Esophagus muscularis mucosa (tissue), 4 donors: ENCODE measurements at regions not wholly inside any gene's neighbourhood (a gene's known extent, or its start where the extent isn't known, plus 50 kb on each side); places are given as distances from the start of the nearest gene placed in this dataset.

Experiments
- DNase-seq: peaks from one replicate; pipeline ENCODE4 v3.0.0-alpha.2; 2017; ENCODE audit errors: extremely low spot score
- H3K27ac ChIP-seq, 4 donors: fragments of 200-600 bp; sonication (generic); replicated peaks in 1 of 4; 1 replicate in 3 of 4; 2 replicates in 1 of 4; pipeline ENCODE4 v1.5.1; 2016 to 2019; ENCODE audit warnings: mild to moderate bottlenecking in 1 of 4
- H3K27me3 ChIP-seq, 4 donors: fragments of 200-600 bp; sonication (generic); one replicate each; pipeline versions ENCODE4 v1.5.1 to v1.6.0; 2016 to 2019
- H3K36me3 ChIP-seq, 4 donors: fragments of 200-600 bp; sonication (generic); one replicate each; pipeline ENCODE4 v1.5.1; 2016 to 2019
- H3K4me1 ChIP-seq, 4 donors: fragments of 200-600 bp; sonication (generic); one replicate each; pipeline ENCODE4 v1.5.1; 2016 to 2019
- H3K4me3 ChIP-seq, 4 donors: fragments of 200-600 bp; sonication (generic); 1 replicate in 2 of 4; 2 replicates in 2 of 4; pipeline ENCODE4 v1.5.1; 2016 to 2019; ENCODE audit warnings: mild to moderate bottlenecking in 4 of 4, moderate library complexity in 1 of 4
- H3K9me3 ChIP-seq, 4 donors: fragments of 200-600 bp; sonication (generic); 1 replicate in 3 of 4; 2 replicates in 1 of 4; pipeline ENCODE4 v1.5.1; 2016 to 2019
- EP300 ChIP-seq: sonication (generic); formaldehyde crosslinking; IDR thresholded peaks from one replicate; pipeline ENCODE4 v1.6.1; 2017; ENCODE audit warnings: antibody characterized with exemption
- POLR2A ChIP-seq: fragments of 450-650 bp; IDR thresholded peaks from one replicate; pipeline ENCODE4 v1.6.1; 2017; ENCODE audit warnings: antibody characterized with exemption, moderate library complexity, mild to moderate bottlenecking, low read depth
- POLR2AphosphoS5 ChIP-seq, 2 donors: sonication (generic); formaldehyde crosslinking; IDR thresholded peaks; one replicate each; pipeline ENCODE4 v1.6.1; 2017; ENCODE audit warnings: antibody characterized with exemption in 2 of 2
- WGBS: methylation state at CpG from one replicate; pipeline ENCODE4 v1.1.5; 2018; 5-methylcytosine and 5-hydroxymethylcytosine counted together
- intact Hi-C: fragments of 100-400 bp; cut with DNase I; formaldehyde crosslinking; loops from one replicate; pipeline ENCODE4 v1.15.1; 2023
- TF ChIP-seq, protein P1 (sequence below), 3 experiments: fragments of 200-600 bp in 2 of 3; fragments of 450-650 bp in 1 of 3; sonication (generic) in 2 of 3; IDR thresholded peaks; one replicate each; pipeline ENCODE4 v1.5.1; 2017 to 2019; ENCODE audit warnings: antibody characterized with exemption in 3 of 3, mild to moderate bottlenecking in 2 of 3, moderate library complexity in 1 of 3

GRCh38 chr5:105414067-105414466 lies 1851.5 kb upstream of the NUDT12 start:
- H3K36me3 ChIP-seq = no peaks in the 10 kb centered on the region
- intact Hi-C loops = no loop called here
- H3K4me1 ChIP-seq = no peaks in the 10 kb centered on the region
- WGBS = 78% methylated on average over 3 of the region's 3 CpGs
- no peak for TF ChIP-seq EP300
- no peak for TF ChIP-seq POLR2A
- TF ChIP-seq, protein P1, sequence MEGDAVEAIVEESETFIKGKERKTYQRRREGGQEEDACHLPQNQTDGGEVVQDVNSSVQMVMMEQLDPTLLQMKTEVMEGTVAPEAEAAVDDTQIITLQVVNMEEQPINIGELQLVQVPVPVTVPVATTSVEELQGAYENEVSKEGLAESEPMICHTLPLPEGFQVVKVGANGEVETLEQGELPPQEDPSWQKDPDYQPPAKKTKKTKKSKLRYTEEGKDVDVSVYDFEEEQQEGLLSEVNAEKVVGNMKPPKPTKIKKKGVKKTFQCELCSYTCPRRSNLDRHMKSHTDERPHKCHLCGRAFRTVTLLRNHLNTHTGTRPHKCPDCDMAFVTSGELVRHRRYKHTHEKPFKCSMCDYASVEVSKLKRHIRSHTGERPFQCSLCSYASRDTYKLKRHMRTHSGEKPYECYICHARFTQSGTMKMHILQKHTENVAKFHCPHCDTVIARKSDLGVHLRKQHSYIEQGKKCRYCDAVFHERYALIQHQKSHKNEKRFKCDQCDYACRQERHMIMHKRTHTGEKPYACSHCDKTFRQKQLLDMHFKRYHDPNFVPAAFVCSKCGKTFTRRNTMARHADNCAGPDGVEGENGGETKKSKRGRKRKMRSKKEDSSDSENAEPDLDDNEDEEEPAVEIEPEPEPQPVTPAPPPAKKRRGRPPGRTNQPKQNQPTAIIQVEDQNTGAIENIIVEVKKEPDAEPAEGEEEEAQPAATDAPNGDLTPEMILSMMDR (IDR thresholded peaks at IDR 0.05) = no peak
- no peak for TF ChIP-seq POLR2AphosphoS5 (IDR thresholded peaks at IDR 0.05)
- no peak overlapping the region for H3K27ac ChIP-seq
- H3K4me3 ChIP-seq = no peak overlapping the region
- DNase-seq = no peak
- no peaks in the 10 kb centered on the region for H3K27me3 ChIP-seq
- H3K9me3 ChIP-seq = peaks cover 0 to 3% (median 1%) of the 10 kb centered on the region in 4 donors

DNA sequence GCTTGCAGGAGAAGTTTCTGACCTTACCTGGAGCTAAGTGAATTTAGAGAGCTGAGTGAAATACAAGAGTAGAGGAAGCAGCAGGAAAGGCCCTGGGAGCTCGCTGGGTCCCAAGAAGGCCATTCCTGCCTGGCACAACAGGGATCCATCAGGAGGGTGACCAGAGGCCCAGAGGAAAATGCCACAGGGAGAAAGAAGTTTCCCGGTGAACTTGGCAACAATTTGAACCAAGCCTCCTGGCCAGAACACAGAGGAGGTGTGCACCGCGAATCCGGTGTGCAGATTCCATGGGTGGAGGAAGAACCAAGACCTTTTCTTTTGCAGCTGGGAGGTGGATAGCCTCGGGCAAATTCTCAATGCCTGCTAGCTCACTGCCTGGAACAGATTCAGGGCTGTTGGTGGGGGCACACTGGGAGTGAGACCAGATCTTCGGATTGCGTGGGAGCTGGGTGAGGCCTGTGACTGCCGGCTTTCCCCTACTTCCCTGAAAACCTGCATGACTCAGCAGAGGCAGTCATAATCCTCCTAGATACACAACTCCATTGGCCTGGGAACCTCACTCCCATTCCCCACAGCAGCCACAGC lies 1850.9 kb upstream of the NUDT12 start:
- no peak for TF ChIP-seq EP300
- no peak for TF ChIP-seq POLR2A
- no peak for TF ChIP-seq POLR2AphosphoS5 (IDR thresholded peaks at IDR 0.05)
- TF ChIP-seq, protein P1 (IDR thresholded peaks at IDR 0.05) = no peak
- H3K4me1 ChIP-seq = no peaks in the 10 kb centered on the region
- H3K4me3 ChIP-seq = no peak overlapping the region
- no peaks in the 10 kb centered on the region for H3K27me3 ChIP-seq
- WGBS = 86% methylated on average over 8 of the region's 9 CpGs
- intact Hi-C loops = no loop called here
- H3K36me3 ChIP-seq = no peaks in the 10 kb centered on the region
- no peak overlapping the region for H3K27ac ChIP-seq
- no peaks in the 10 kb centered on the region for H3K9me3 ChIP-seq
- no peak for DNase-seq

DNA sequence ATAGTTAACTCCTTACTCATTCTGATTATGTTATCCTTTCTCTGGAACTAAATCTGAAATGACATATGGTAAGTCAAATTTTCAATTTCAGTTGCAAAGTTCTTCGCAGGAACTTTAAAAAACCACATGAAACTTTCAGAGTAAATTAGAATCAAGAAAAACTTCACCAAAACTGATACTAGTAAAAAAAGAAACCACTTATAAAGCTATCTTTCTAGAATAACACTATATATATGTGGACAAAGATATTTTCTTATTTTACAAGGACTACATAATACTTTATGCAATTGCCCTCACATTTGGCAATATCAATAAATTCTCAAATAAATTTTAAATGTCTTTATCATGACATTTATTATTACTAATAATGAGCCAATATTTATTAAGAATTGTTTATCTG lies 1847.1 kb upstream of the NUDT12 start:
- DNase-seq = no peak
- no peak overlapping the region for H3K4me3 ChIP-seq
- H3K36me3 ChIP-seq = no peaks in the 10 kb centered on the region
- H3K4me1 ChIP-seq = no peaks in the 10 kb centered on the region
- no peaks in the 10 kb centered on the region for H3K27me3 ChIP-seq
- H3K9me3 ChIP-seq = no peaks in the 10 kb centered on the region
- 100% methylated on average over 1 of the region's 1 CpG for WGBS
- H3K27ac ChIP-seq = no peak overlapping the region
- intact Hi-C loops = no loop called here
- no peak for TF ChIP-seq POLR2A
- TF ChIP-seq, protein P1 (IDR thresholded peaks at IDR 0.05) = no peak
- TF ChIP-seq POLR2AphosphoS5 (IDR thresholded peaks at IDR 0.05) = no peak
- TF ChIP-seq EP300 = no peak

DNA sequence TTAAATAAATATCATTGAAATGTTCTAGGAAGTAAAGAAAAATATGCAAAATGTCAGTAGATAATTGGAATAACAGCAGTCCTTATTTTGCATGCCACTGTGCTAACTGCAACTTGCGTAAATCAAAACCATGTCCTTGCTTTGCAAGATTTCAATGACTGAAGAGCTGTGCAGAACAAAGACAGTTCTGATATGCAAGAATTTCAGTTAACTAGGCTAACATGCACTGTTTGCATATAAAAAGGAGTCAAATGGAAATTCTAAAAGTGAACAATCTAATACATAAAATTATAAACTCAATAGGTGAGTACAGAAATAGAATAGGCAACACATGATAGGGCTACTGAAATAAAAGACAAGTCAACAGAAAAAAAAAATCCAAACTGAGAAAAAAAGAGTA lies 1844.6 kb upstream of the NUDT12 start:
- Histone ChIP-seq H3K27ac (no peak overlapping the region), H3K4me3 (no peak overlapping the region), H3K9me3 (no peaks in the 10 kb centered on the region), H3K36me3 (no peaks in the 10 kb centered on the region), H3K4me1 (no peaks in the 10 kb centered on the region), H3K27me3 (no peaks in the 10 kb centered on the region)
- 100% methylated on average over 1 of the region's 1 CpG for WGBS
- TF ChIP-seq POLR2A (no peak), EP300 (no peak), POLR2AphosphoS5 (IDR thresholded peaks at IDR 0.05) (no peak)
- TF ChIP-seq, protein P1 (IDR thresholded peaks at IDR 0.05) = no peak
- no peak for DNase-seq
- intact Hi-C loops = no loop called here

DNA sequence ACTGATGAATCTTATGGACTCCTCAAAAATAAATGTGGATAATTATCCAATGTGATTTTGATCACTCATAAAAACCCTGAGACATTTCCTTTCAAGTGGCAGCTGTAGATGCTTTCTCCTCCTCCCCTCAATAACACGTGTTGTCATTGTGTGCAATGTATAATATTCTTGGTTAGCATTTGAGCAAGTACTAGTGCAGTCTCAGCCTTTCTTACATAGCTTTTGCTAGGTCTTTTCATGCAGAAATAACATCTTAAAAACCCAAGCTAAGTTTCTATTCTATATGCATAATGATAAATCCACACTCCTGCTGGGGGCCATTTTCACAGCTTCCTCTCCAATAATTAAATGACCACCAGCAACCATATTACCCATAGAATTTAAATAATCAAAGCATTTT lies 1835.2 kb upstream of the NUDT12 start:
- no peak for DNase-seq
- WGBS = 85% methylated on average over 1 of the region's 1 CpG
- Histone ChIP-seq H3K4me1 (no peaks in the 10 kb centered on the region), H3K4me3 (no peak overlapping the region), H3K27ac (no peak overlapping the region), H3K27me3 (no peaks in the 10 kb centered on the region), H3K36me3 (no peaks in the 10 kb centered on the region), H3K9me3 (no peaks in the 10 kb centered on the region)
- no peak for TF ChIP-seq EP300
- intact Hi-C loops = no loop called here
